ENCODE measurements at regions not wholly inside any gene's neighbourhood (a gene's known extent, or its start where the extent isn't known, plus 50 kb on each side); places are given as distances from the start of the nearest gene placed in this dataset.

DNA sequence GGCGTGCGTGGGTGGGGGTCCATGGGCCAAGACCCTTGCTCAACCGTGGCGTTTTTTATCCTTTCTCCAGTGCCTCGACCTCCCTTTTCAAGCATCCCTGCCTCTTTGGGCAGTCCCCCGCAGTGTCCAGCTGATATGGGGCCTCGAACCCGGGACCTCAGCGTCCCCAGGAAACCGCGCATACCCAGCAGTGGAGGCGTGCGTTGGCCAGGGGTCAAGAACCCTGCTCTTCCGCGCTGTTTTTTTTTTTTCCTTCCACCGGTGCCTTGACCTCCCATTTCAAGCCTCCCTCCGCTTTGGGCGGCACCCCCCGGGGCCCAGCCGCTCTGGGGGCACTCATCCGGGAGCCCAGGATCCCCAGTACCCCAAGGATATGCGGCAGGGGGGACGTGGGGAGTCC lies 325.8 kb downstream of the ALG10 start:
- DNase-seq (ENCODE audit: low read depth), result no peak
- no peak overlapping the region for H3K4me3 ChIP-seq (ENCODE audit: low read length)
- TF ChIP-seq, protein P1, sequence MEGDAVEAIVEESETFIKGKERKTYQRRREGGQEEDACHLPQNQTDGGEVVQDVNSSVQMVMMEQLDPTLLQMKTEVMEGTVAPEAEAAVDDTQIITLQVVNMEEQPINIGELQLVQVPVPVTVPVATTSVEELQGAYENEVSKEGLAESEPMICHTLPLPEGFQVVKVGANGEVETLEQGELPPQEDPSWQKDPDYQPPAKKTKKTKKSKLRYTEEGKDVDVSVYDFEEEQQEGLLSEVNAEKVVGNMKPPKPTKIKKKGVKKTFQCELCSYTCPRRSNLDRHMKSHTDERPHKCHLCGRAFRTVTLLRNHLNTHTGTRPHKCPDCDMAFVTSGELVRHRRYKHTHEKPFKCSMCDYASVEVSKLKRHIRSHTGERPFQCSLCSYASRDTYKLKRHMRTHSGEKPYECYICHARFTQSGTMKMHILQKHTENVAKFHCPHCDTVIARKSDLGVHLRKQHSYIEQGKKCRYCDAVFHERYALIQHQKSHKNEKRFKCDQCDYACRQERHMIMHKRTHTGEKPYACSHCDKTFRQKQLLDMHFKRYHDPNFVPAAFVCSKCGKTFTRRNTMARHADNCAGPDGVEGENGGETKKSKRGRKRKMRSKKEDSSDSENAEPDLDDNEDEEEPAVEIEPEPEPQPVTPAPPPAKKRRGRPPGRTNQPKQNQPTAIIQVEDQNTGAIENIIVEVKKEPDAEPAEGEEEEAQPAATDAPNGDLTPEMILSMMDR (conservative IDR thresholded peaks at IDR 0.05; ENCODE audit: low read depth, low read length), result no peak

- H3K4me3 ChIP-seq (ENCODE audit: low read length), result no peak overlapping the region
- TF ChIP-seq, protein P1 (conservative IDR thresholded peaks at IDR 0.05; ENCODE audit: low read depth, low read length), result no peak
- no peak for DNase-seq (ENCODE audit: low read depth)
These were observed 326.8 kb downstream of the ALG10 start for GRCh38 chr12:34348836-34349672.

DNA sequence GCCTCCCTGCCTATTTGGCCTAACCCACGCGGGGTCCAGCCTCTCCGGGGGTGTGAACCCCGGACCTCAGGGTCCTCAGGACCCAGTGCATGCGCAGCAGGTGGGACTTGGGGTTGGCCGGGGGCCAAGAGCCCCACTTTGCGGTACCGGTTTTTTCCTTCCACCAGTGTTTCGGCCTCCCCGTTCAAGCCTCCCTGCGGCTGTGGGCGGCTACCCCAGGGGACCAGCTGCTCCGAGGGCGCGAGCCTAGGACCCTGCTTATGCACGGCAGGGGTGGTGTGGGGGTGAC lies 327.3 kb downstream of the ALG10 start:
- no peak for DNase-seq (ENCODE audit: low read depth)
- TF ChIP-seq, protein P1 (conservative IDR thresholded peaks at IDR 0.05; ENCODE audit: low read depth, low read length), result no peak
- no peak overlapping the region for H3K4me3 ChIP-seq (ENCODE audit: low read length)

GRCh38 chr12:34350092-34351041 lies 328.1 kb downstream of the ALG10 start:
- TF ChIP-seq, protein P1 (conservative IDR thresholded peaks at IDR 0.05; ENCODE audit: low read depth, low read length), result no peak
- no peak overlapping the region for H3K4me3 ChIP-seq (ENCODE audit: low read length)
- no peak for DNase-seq (ENCODE audit: low read depth)

- TF ChIP-seq, protein P1 (conservative IDR thresholded peaks at IDR 0.05; ENCODE audit: low read depth, low read length), result no peak
- DNase-seq (ENCODE audit: low read depth), result no peak
- no peak overlapping the region for H3K4me3 ChIP-seq (ENCODE audit: low read length)
These were observed 329.8 kb downstream of the ALG10 start for GRCh38 chr12:34352098-34352497.

DNA sequence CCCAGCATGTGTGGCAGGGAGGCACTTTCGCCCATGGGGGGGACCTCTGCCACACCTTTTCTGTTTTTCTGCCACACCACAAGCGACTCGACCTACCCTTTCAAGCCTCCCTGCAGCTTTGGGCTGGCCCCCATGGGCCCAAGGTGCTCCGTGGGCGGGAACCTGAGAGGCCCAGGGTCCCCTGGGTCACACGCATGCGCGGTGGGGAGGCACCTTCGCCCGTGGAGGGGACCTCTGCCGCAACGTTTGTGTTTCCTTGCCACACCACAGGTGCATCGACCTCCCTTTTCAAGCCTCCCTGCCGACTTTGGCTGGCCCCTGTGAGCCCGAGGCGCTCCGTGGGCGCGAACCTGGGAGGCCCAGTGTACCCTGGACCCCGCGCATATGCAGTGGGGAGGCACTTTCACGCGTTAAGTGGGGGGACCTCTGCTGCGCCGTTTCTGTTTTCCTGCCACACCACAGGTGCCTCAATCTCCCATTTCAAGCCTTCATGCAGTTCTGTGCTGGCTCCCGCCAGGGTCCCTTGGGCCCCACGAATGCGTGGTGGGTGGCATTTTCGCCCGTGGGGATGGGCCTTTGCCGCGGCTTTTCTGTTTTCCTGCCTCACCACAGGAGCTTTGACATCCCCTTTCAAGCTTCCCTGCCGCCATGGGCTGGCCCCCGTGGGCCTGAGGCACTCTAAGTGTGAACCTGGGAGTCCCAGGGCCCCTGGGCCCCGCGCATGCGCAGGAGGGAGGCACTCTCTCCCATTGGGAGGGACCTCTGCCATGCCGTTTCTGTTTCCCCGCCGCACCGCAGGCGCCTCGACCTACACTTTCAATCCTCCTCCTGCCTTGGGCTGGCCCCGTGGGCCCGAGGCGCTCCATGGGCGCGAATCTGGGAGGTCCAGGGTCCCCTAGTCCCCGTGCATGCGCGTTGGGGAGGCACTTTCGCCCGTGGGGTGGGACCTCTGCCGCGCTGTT lies 332.2 kb downstream of the ALG10 start:
- TF ChIP-seq, protein P1 (conservative IDR thresholded peaks at IDR 0.05; ENCODE audit: low read depth, low read length), result no peak
- no peak overlapping the region for H3K4me3 ChIP-seq (ENCODE audit: low read length)
- no peak for DNase-seq (ENCODE audit: low read depth)
